GM12878 (cell line): ENCODE measurements at regions not wholly inside any gene's neighbourhood (a gene's known extent, or its start where the extent isn't known, plus 50 kb on each side); places are given as distances from the start of the nearest gene placed in this dataset.
A peak's percentile ranks its signal among the peaks of the same experiment; 100 is the strongest.

ENCODE experiments used
- ATAC-seq: fragments of 200-7000 bp; cut with Tn5 transposase; 3 replicates; pipeline ENCODE4 v1.9.1; 2020; ENCODE audit warnings: mild to moderate bottlenecking, moderate library complexity
- BruUV-seq: library from RNA; stranded (reverse); fragments of 400-500 nt; replicated peaks from 2 replicates; lab custom pipeline; 2021; lab: Mats Ljungman, UMichigan
- CTCF ChIA-PET: fragments of 300-600 bp; sonication (Branson Sonifier 250); formaldehyde crosslinking; extraction: SDS; loops from one replicate; lab custom pipeline; 2021; ENCODE audit warnings: inconsistent platforms; lab: Yijun Ruan, JAX
- POLR2A ChIA-PET: fragments of 350-600 bp; formaldehyde crosslinking; extraction: SDS; loops from one replicate; lab custom pipeline; 2021; ENCODE audit warnings: inconsistent platforms; lab: Charles Lee
- RAD21 ChIA-PET: fragments of 300-600 bp; sonication (Branson Sonifier 250); formaldehyde crosslinking; loops from one replicate; lab custom pipeline; 2023; ENCODE audit warnings: antibody characterized with exemption; ENCODE audit not compliant: unreplicated experiment; lab: Charles Lee
- SMC1A ChIA-PET: fragments of 300-600 bp; sonication (Branson Sonifier 250); formaldehyde crosslinking; loops from one replicate; lab custom pipeline; 2023; ENCODE audit not compliant: unreplicated experiment, uncharacterized antibody; lab: Charles Lee
- DNase-seq: peaks from one replicate; pipeline ENCODE4 v3.0.0-alpha.2; 2011; ENCODE audit warnings: low read depth, low spot score
- FAIRE-seq: peaks from 3 replicates; lab custom pipeline; 2011; peaks lifted over from hg19 to GRCh38; lab: Jason Lieb, UNC
- H2AFZ ChIP-seq: 2 replicates; pipeline ENCODE4 v1.6.0; 2011; ENCODE audit warnings: low read depth, low read length, control low read depth; ENCODE audit not compliant: control insufficient read depth
- H3K27ac ChIP-seq: 2 replicates; pipeline ENCODE4 v1.5.1; 2011; ENCODE audit warnings: control low read depth; ENCODE audit not compliant: control insufficient read depth, insufficient read depth
- H3K27me3 ChIP-seq, 2 experiments: replicated peaks in 1 of 2; 2 replicates each; pipeline versions ENCODE4 v1.6.0 to v1.6.1; 2011; ENCODE audit warnings: low read length in 1 of 2; ENCODE audit not compliant: control insufficient read depth in 2 of 2, insufficient read depth in 2 of 2
- H3K36me3 ChIP-seq, 2 experiments: 2 replicates each; pipeline ENCODE4 v1.5.1; 2011; ENCODE audit warnings: low read length in 1 of 2; ENCODE audit not compliant: control insufficient read depth in 2 of 2, insufficient read depth in 2 of 2
- H3K4me1 ChIP-seq: 2 replicates; pipeline ENCODE4 v1.6.1; 2011; ENCODE audit warnings: mild to moderate bottlenecking, low read length, moderate library complexity, mixed read lengths; ENCODE audit not compliant: control insufficient read depth, insufficient read depth
- H3K4me2 ChIP-seq: 2 replicates; pipeline ENCODE4 v1.6.0; 2011; ENCODE audit warnings: control low read depth; ENCODE audit not compliant: control insufficient read depth, insufficient read depth
- H3K4me3 ChIP-seq: fragments of 200-600 bp; sonication (generic); 2 replicates; pipeline ENCODE4 v1.5.1; 2016
- H3K79me2 ChIP-seq: 2 replicates; pipeline ENCODE4 v1.6.0; 2011; ENCODE audit warnings: low read length; ENCODE audit not compliant: control insufficient read depth, insufficient read depth
- H3K9ac ChIP-seq: 2 replicates; pipeline ENCODE4 v1.8.0; 2011; ENCODE audit warnings: low read length, control low read depth, mixed read lengths; ENCODE audit not compliant: control insufficient read depth, insufficient read depth
- H3K9me3 ChIP-seq: replicated peaks from 3 replicates; pipeline ENCODE4 v1.5.1; 2011; ENCODE audit warnings: mild to moderate bottlenecking, low read length; ENCODE audit not compliant: control insufficient read depth, insufficient read depth
- H4K20me1 ChIP-seq: 2 replicates; pipeline ENCODE4 v1.6.0; 2011; ENCODE audit not compliant: control insufficient read depth, insufficient read depth
- ATF2 ChIP-seq: IDR thresholded peaks from 2 replicates; pipeline ENCODE4 v1.6.1; 2012; ENCODE audit warnings: low read length, inconsistent platforms
- ATF7 ChIP-seq: fragments of 450-650 bp; IDR thresholded peaks from 2 replicates; pipeline ENCODE4 v1.6.1; 2016; ENCODE audit warnings: low read depth, mild to moderate bottlenecking
- BCLAF1 ChIP-seq: fragments of 450-650 bp; IDR thresholded peaks from 2 replicates; pipeline ENCODE4 v1.6.1; 2017; ENCODE audit warnings: antibody characterized with exemption, mild to moderate bottlenecking, moderate library complexity
- BHLHE40 ChIP-seq, 2 experiments: fragments of 450-650 bp in 1 of 2; IDR thresholded peaks; 2 replicates each; pipeline ENCODE4 v1.6.1; 2011 to 2017; ENCODE audit warnings: low read depth in 2 of 2, borderline replicate concordance in 1 of 2, improper control_type of control experiment in 1 of 2, low read length in 1 of 2, mild to moderate bottlenecking in 1 of 2
- CBFB ChIP-seq: IDR thresholded peaks from 2 replicates; pipeline ENCODE4 v1.6.1; 2016; ENCODE audit warnings: antibody characterized with exemption, low read depth
- CHD1 ChIP-seq: IDR thresholded peaks from 2 replicates; pipeline ENCODE4 v1.6.1; 2012; ENCODE audit warnings: low read depth, low read length, improper control_type of control experiment
- CREM ChIP-seq: IDR thresholded peaks from 2 replicates; pipeline ENCODE4 v1.6.1; 2014; ENCODE audit warnings: antibody characterized with exemption, low read depth
- EZH2 ChIP-seq: IDR thresholded peaks from 2 replicates; pipeline ENCODE4 v1.6.1; 2012; ENCODE audit warnings: low read depth, mild to moderate bottlenecking, control low read depth, inconsistent platforms, low read length, borderline replicate concordance; ENCODE audit not compliant: control insufficient read depth
- FOXM1 ChIP-seq: IDR thresholded peaks from 2 replicates; pipeline ENCODE4 v1.6.1; 2012; ENCODE audit warnings: low read depth, mild to moderate bottlenecking, inconsistent platforms, low read length, moderate library complexity
- GABPA ChIP-seq: IDR thresholded peaks from 2 replicates; pipeline ENCODE4 v1.6.1; 2014; ENCODE audit warnings: antibody characterized with exemption, low read depth, mild to moderate bottlenecking, inconsistent platforms
- NFIC ChIP-seq: IDR thresholded peaks from 2 replicates; pipeline ENCODE4 v1.6.1; 2012; ENCODE audit warnings: low read depth, mild to moderate bottlenecking, inconsistent platforms, low read length, moderate library complexity
- PAX5 ChIP-seq: IDR thresholded peaks from 2 replicates; pipeline ENCODE4 v1.6.1; 2011; ENCODE audit warnings: low read depth, low read length, borderline replicate concordance
- PAX8 ChIP-seq: fragments of 450-650 bp; IDR thresholded peaks from 2 replicates; pipeline ENCODE4 v1.6.1; 2017; ENCODE audit warnings: mild to moderate bottlenecking, moderate library complexity
- RELB ChIP-seq: fragments of 450-650 bp; IDR thresholded peaks from 2 replicates; pipeline ENCODE4 v1.6.1; 2017; ENCODE audit warnings: low read depth, mild to moderate bottlenecking, moderate library complexity
- SREBF1 ChIP-seq: IDR thresholded peaks from 2 replicates; pipeline ENCODE4 v1.6.1; 2012; ENCODE audit warnings: mild to moderate bottlenecking, low read length
- TCF7 ChIP-seq: IDR thresholded peaks from 2 replicates; pipeline ENCODE4 v1.6.1; 2014; ENCODE audit warnings: antibody characterized with exemption, borderline replicate concordance
- ZBED1 ChIP-seq: IDR thresholded peaks from 2 replicates; pipeline ENCODE4 v1.6.1; 2016; ENCODE audit warnings: borderline replicate concordance
- WGBS: methylation state at CpG from one replicate; pipeline ENCODE4 v1.1.6; 2016; ENCODE audit warnings: low lambda C conversion rate; ENCODE audit not compliant: insufficient replicate concordance, insufficient coverage; ENCODE audit errors: missing lambda C conversion rate; 5-methylcytosine and 5-hydroxymethylcytosine counted together
- in situ Hi-C: fragments of 300-500 bp; cut with MboI; formaldehyde crosslinking; loops from 9 replicates; pipeline ENCODE4 v1.14.3; 2018; ENCODE audit warnings: mixed read lengths
- intact Hi-C: fragments of 100-400 bp; cut with micrococcal nuclease; formaldehyde crosslinking; loops from one replicate; pipeline ENCODE4 v1.14.2; 2022; ENCODE audit not compliant: unreplicated experiment

GRCh38 chr5:17424674-17425073, 73.4 kb upstream of the TAF11L2 start (continued):
- TF ChIP-seq CHD1 (no peak), PAX5 (no peak), BCLAF1 (no peak), PAX8 (no peak)

GRCh38 chr5:17425385-17426070, 72.5 kb upstream of the TAF11L2 start:
- Histone ChIP-seq H3K79me2 (no peaks in the 10 kb centered on the region), H2AFZ (no peak overlapping the region), H3K4me2 (peak overlapping the region; percentile 46), H3K9ac (no peak overlapping the region), H4K20me1 (no peaks in the 10 kb centered on the region), H3K4me3 (no peak overlapping the region), H3K27ac (no peak overlapping the region), H3K27me3 (no peaks in the 10 kb centered on the region), H3K9me3 (no peaks in the 10 kb centered on the region; the same call in 2 of the 3 replicates), H3K36me3 (no peaks in the 10 kb centered on the region), H3K4me1 (peaks cover 14% of the 10 kb centered on the region)
- DNase-seq (no peak), FAIRE-seq (peak; percentile 52), ATAC-seq (peak; percentile 79)
- BruUV-seq = no TSS peak
- ChIA-PET CTCF (interaction anchor here (1.5 to 2.2 kb wide), 3 partner anchors 12 to 231 kb away, joined by 4 to 10 read pairs (median 7); no protein-coding TSS in a partner anchor), POLR2A (no interaction called here), SMC1A (interaction anchor here (0.6 to 1.8 kb wide), 8 partner anchors 17 to 211 kb away, joined by 3 to 4 read pairs (median 3); no protein-coding TSS in a partner anchor), RAD21 (interaction anchor here (1.1 to 1.7 kb wide), 4 partner anchors 12 to 210 kb away, joined by 3 to 5 read pairs (median 4); partner anchors contain the start of gene BASP1)
- in situ Hi-C loops = no loop called here
- 17% methylated on average over 8 of the region's 8 CpGs for WGBS
- intact Hi-C loops = loop anchor here (2.0 to 5.0 kb wide), 2 partner anchors 109 to 208 kb away; partner anchors contain the start of gene BASP1
- TF ChIP-seq NFIC (peak; percentile 87), ZBED1 (0 out of 2 replicates have a peak, but pooled peaks have one; percentile 68), RELB (0 out of 2 replicates have a peak, but pooled peaks have one; percentile 28), FOXM1 (peak; percentile 65; the same call in 1 of the 2 replicates), TCF7 (peak; percentile 95), ATF7 (0 out of 2 replicates have a peak, but pooled peaks have one; percentile 15), CBFB (peak; percentile 42; the same call in 1 of the 2 replicates), BHLHE40 (IDR thresholded peaks at IDR 0.05; ENCODE audit: borderline replicate concordance in 1 of 2, low read depth in 2 of 2, low read length in 1 of 2) (peak; percentile 2 to 27; a peak in 1 of 4 replicates), GABPA (0 out of 2 replicates have a peak, but pooled peaks have one; percentile 23), ATF2 (peak; percentile 73), SREBF1 (no peak), CREM (peak; percentile 40; the same call in 1 of the 2 replicates), EZH2 (no peak)
